Nephron (organoid): ENCODE measurements at regions not wholly inside any gene's neighbourhood (a gene's known extent, or its start where the extent isn't known, plus 50 kb on each side); places are given as distances from the start of the nearest gene placed in this dataset.

Source experiments
- H3K27ac Mint-ChIP-seq, 3 experiments: 2 replicates each; pipeline ENCODE4 v1.8.0; 2020; ENCODE audit warnings: mixed read lengths in 3 of 3, mild to moderate bottlenecking in 2 of 3, moderate library complexity in 1 of 3
- H3K27me3 Mint-ChIP-seq: 2 replicates; pipeline ENCODE4 v1.8.0; 2021; ENCODE audit warnings: low read depth, mild to moderate bottlenecking, moderate library complexity, mixed read lengths
- H3K36me3 Mint-ChIP-seq: 2 replicates; pipeline ENCODE4 v1.8.0; 2020; ENCODE audit warnings: low read depth, mixed read lengths
- H3K4me1 Mint-ChIP-seq: 2 replicates; pipeline ENCODE4 v1.8.0; 2020; ENCODE audit warnings: mixed read lengths
- H3K4me3 Mint-ChIP-seq, 3 experiments: 2 replicates each; pipeline ENCODE4 v1.8.0; 2020; ENCODE audit warnings: mild to moderate bottlenecking in 3 of 3, mixed read lengths in 3 of 3, moderate library complexity in 2 of 3
- H3K9me3 Mint-ChIP-seq: 2 replicates; pipeline ENCODE4 v1.8.0; 2020; ENCODE audit warnings: mixed read lengths
- CTCF ChIP-seq, 3 experiments: fragments of 200-600 bp; sonication (generic); IDR thresholded peaks; one replicate each; pipeline ENCODE4 v1.5.0; 2021; ENCODE audit warnings: antibody characterized with exemption in 3 of 3; ENCODE audit not compliant: unreplicated experiment in 3 of 3

GRCh38 chr15:96756656-96757055 lies 426.2 kb downstream of the NR2F2 start:
- TF ChIP-seq CTCF (IDR thresholded peaks at IDR 0.05; ENCODE audit: unreplicated experiment in 3 of 3): no peak
- peaks cover 18% of the 10 kb centered on the region for H3K9me3 Mint-ChIP-seq
- H3K36me3 Mint-ChIP-seq: peaks cover 3% of the 10 kb centered on the region
- H3K4me3 Mint-ChIP-seq: no peak overlapping the region
- H3K27ac Mint-ChIP-seq: no peak overlapping the region
- H3K27me3 Mint-ChIP-seq: peaks cover 3% of the 10 kb centered on the region
- H3K4me1 Mint-ChIP-seq: peaks cover 6% of the 10 kb centered on the region

GRCh38 chr15:96762566-96762965 lies 432.1 kb downstream of the NR2F2 start:
- no peak for TF ChIP-seq CTCF (IDR thresholded peaks at IDR 0.05; ENCODE audit: unreplicated experiment in 3 of 3)
- Mint-ChIP-seq H3K4me3 (no peak overlapping the region), H3K27me3 (peaks cover 4% of the 10 kb centered on the region)

GRCh38 chr15:96764501-96764900 lies 434.0 kb downstream of the NR2F2 start:
- H3K4me1 Mint-ChIP-seq: no peaks in the 10 kb centered on the region
- peaks cover 5% of the 10 kb centered on the region for H3K27me3 Mint-ChIP-seq
- H3K27ac Mint-ChIP-seq: no peak overlapping the region
- H3K36me3 Mint-ChIP-seq: no peaks in the 10 kb centered on the region
- no peaks in the 10 kb centered on the region for H3K9me3 Mint-ChIP-seq
- no peak overlapping the region for H3K4me3 Mint-ChIP-seq
- TF ChIP-seq CTCF (IDR thresholded peaks at IDR 0.05; ENCODE audit: unreplicated experiment in 3 of 3): no peak

More at GRCh38 chr15:96762566-96762965, 432.1 kb downstream of the NR2F2 start:
- H3K36me3 Mint-ChIP-seq: no peaks in the 10 kb centered on the region
- peaks cover 8% of the 10 kb centered on the region for H3K9me3 Mint-ChIP-seq
- peak overlapping the region in 1 of 3 experiments; percentile 11 for H3K27ac Mint-ChIP-seq
- H3K4me1 Mint-ChIP-seq: no peaks in the 10 kb centered on the region

GRCh38 chr15:96764946-96765345 lies 434.4 kb downstream of the NR2F2 start:
- TF ChIP-seq CTCF (IDR thresholded peaks at IDR 0.05; ENCODE audit: unreplicated experiment in 3 of 3): no peak
- Mint-ChIP-seq H3K27ac (no peak overlapping the region), H3K4me1 (no peaks in the 10 kb centered on the region)

GRCh38 chr15:96766366-96766765 lies 435.9 kb downstream of the NR2F2 start:
- no peak overlapping the region for H3K27ac Mint-ChIP-seq
- H3K9me3 Mint-ChIP-seq: no peaks in the 10 kb centered on the region
- TF ChIP-seq CTCF (IDR thresholded peaks at IDR 0.05; ENCODE audit: unreplicated experiment in 3 of 3): no peak

More at GRCh38 chr15:96764946-96765345, 434.4 kb downstream of the NR2F2 start:
- peaks cover 9% of the 10 kb centered on the region for H3K27me3 Mint-ChIP-seq
- H3K36me3 Mint-ChIP-seq: no peaks in the 10 kb centered on the region
- no peaks in the 10 kb centered on the region for H3K9me3 Mint-ChIP-seq
- H3K4me3 Mint-ChIP-seq: no peak overlapping the region

GRCh38 chr15:96767703-96768434 lies 437.4 kb downstream of the NR2F2 start:
- no peak overlapping the region for H3K4me3 Mint-ChIP-seq
- H3K9me3 Mint-ChIP-seq: no peaks in the 10 kb centered on the region
- no peaks in the 10 kb centered on the region for H3K4me1 Mint-ChIP-seq
- H3K27ac Mint-ChIP-seq: no peak overlapping the region
- no peaks in the 10 kb centered on the region for H3K36me3 Mint-ChIP-seq
- TF ChIP-seq CTCF (IDR thresholded peaks at IDR 0.05; ENCODE audit: unreplicated experiment in 3 of 3): no peak
- H3K27me3 Mint-ChIP-seq: peaks cover 15% of the 10 kb centered on the region

More at GRCh38 chr15:96766366-96766765, 435.9 kb downstream of the NR2F2 start:
- Mint-ChIP-seq H3K4me3 (no peak overlapping the region), H3K4me1 (no peaks in the 10 kb centered on the region), H3K36me3 (no peaks in the 10 kb centered on the region), H3K27me3 (peaks cover 9% of the 10 kb centered on the region)
